VCaP (cell line): ENCODE measurements at regions not wholly inside any gene's neighbourhood (a gene's known extent, or its start where the extent isn't known, plus 50 kb on each side); places are given as distances from the start of the nearest gene placed in this dataset.

Experiments
- H3K27ac ChIP-seq: fragments of 450-650 bp; 2 replicates; pipeline ENCODE4 v1.5.1; 2017
- CTCF ChIP-seq: fragments of 450-650 bp; conservative IDR thresholded peaks from 2 replicates; pipeline ENCODE4 v1.5.1; 2017; ENCODE audit warnings: mild to moderate bottlenecking, moderate library complexity

- no peak for TF ChIP-seq CTCF
These were observed 415.1 kb downstream of the FAM133A start for GRCh38 chrX:94089149-94089548.

GRCh38 chrX:94097868-94098267 is 423.9 kb downstream of the FAM133A start:
- TF ChIP-seq CTCF: no peak
- no peak overlapping the region for H3K27ac ChIP-seq

More at GRCh38 chrX:94089149-94089548, 415.1 kb downstream of the FAM133A start:
- no peak overlapping the region for H3K27ac ChIP-seq

DNA sequence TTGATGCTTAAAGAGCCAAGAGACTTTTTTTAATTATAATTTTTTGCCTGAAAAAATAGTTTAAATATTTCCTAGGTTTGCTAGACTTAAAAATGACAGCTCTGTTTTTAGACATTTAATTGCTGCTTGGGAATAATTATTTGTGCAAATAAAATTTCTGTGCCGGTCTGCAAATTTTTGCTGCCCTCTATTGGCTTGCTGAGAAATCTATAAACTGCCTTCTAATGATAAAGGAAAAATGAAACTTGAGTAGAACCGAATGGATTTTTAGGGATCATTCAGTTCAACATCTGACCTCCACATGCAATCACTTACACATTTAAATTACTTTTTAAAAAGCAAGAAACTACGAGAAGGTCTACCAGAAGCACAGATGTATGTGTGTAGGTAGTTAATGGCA is 434.0 kb downstream of the FAM133A start:
- TF ChIP-seq CTCF: peak; percentile 75
- H3K27ac ChIP-seq: peak overlapping the region; percentile 30; the same call in 1 of the 2 replicates

DNA sequence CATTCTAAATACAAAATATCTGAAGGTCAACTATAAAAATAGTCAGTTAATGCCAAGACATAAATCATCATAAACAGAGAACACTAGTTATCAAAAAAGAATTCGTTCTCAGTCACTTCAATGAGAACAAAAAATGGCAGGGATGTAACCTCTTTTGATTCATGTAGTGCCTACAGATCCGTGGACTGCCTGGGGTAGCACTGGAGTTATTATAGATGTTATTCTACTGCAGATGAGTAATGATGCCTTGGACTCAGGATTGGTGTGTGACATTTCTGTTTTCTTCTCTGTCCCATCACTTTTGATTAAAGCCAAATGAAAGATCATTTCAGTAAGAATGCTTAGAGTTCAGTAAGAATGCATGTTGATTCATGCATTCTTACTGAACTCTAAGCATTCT is 440.4 kb downstream of the FAM133A start:
- no peak overlapping the region for H3K27ac ChIP-seq
- TF ChIP-seq CTCF: no peak

DNA sequence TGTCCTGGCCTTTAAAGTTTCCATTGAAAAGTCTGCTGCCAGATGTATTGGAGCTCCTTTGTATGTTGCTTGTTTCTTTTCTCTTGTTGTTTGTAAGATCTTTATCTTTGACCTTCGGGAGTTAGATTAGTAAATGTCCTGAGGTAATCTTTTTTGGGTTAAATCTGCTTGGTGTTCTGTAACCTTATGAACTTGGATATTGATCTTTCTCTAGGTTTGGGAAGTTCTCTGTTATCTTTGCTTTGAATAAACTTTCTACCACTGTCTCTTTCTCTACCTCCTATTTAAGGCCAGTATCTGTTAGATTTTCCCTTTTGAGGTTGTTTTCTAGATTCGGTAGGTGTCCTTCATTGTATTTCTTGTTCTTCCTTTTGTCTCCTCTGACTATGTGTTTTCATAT is 447.8 kb downstream of the FAM133A start:
- H3K27ac ChIP-seq: no peak overlapping the region
- TF ChIP-seq CTCF: no peak

GRCh38 chrX:94123062-94123461 is 449.1 kb downstream of the FAM133A start:
- no peak overlapping the region for H3K27ac ChIP-seq
- no peak for TF ChIP-seq CTCF

DNA sequence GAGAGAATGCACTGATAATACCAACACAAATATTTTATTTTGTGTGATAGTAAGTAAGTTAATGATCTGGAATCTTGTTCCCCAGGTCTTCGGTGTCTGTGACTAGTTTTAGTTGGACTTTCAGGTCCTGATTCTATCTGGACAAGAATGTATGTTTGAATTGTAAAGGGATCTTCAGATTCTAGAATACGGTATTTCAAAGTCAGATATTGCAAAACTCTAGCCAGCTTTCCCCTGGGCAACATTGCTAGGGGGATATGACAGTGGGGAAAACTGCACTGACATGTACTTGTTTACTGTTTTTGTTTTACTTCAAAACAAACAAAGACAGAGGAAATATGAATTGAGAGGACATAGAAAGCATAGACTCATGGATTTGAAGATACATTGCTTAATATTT is 489.0 kb downstream of the FAM133A start:
- no peak for TF ChIP-seq CTCF
- H3K27ac ChIP-seq: no peak overlapping the region
